ENCODE measurements at regions not wholly inside any gene's neighbourhood (a gene's known extent, or its start where the extent isn't known, plus 50 kb on each side); places are given as distances from the start of the nearest gene placed in this dataset.

- DNase-seq: no peak
Observed at GRCh38 chr3:124248471-124249028, 256.6 kb upstream of the ROPN1 start.

GRCh38 chr3:124249038-124249437, 257.1 kb upstream of the ROPN1 start:
- no peak for DNase-seq

- DNase-seq: no peak
Observed at GRCh38 chr3:124250053-124250452, 258.1 kb upstream of the ROPN1 start.

- no peak for DNase-seq
Observed at GRCh38 chr3:124256156-124256555, 264.2 kb upstream of the ROPN1 start.

DNA sequence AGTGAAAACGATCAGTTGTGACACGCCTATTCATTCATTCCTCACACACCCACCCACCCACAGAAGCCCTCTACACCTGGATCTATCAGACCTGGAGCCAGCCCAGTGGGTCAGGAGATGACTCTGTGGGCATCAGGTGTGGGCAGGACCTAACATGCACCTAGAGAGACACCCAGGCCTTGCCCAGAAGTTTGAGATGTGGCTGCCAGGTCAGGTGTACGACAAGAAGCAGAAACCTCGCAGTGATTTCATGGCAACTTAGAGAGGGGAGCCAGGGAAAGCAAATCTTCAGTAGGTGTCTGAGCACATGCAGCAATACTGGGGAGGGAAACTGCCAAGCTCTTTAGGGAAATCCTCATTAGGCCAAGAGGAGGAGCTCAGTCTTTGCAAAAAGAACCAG, 264.7 kb upstream of the ROPN1 start:
- DNase-seq: no peak

GRCh38 chr3:124257336-124257864, 265.5 kb upstream of the ROPN1 start:
- no peak for DNase-seq

- no peak for DNase-seq
Observed at GRCh38 chr3:124258057-124258500, 266.2 kb upstream of the ROPN1 start.

GRCh38 chr3:124260206-124260915, 268.4 kb upstream of the ROPN1 start:
- no peak for DNase-seq

DNA sequence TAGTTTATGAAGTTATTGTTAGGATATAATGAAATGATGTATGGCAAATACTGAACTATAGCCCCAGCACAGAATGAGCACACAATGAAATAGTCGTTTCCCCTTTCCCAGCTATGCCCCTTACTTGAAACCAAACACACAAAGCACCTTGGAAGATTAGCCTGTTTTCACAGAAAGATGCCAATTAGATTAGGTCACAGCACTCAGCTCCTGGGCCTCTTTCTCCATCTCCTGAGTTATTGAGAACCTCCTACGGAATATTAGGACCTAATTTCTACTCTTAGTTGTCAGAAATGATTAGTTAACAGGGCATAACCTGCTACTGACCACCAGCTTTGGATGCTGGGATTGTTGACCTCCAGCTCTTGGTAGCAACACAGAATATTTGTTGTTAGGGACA, 269.4 kb upstream of the ROPN1 start:
- peak; percentile 83 for DNase-seq

- DNase-seq: peak; percentile 30
Observed at GRCh38 chr3:124263168-124263567, 271.2 kb upstream of the ROPN1 start.

- no peak for DNase-seq
Observed at GRCh38 chr3:124264346-124264745, 272.4 kb upstream of the ROPN1 start.

- DNase-seq: peak; percentile 82
Observed at GRCh38 chr3:124266487-124266886, 274.6 kb upstream of the ROPN1 start.

- DNase-seq: peak; percentile 65
Observed at GRCh38 chr3:124267406-124267805, 275.5 kb upstream of the ROPN1 start.

DNA sequence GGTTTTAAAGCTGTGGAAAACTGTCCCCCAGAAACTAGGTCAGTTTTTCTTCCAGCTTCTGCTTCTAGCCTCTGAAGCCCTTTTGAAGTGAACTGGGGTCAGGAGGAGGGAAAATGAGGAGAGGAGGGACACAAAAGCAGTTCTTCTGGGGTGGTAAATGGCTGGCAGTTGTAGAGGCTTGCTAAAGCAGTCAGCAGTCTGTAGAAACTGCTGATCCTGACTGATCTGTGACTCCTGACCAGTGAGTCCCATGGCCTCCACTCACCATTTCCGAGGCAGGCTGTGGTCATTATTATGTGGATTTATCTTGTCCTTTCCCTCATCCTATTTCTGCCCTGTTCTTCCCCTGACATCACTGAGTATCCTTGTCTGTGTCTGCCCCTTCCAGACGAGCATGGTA, 276.4 kb upstream of the ROPN1 start:
- DNase-seq: peak; percentile 38

DNA sequence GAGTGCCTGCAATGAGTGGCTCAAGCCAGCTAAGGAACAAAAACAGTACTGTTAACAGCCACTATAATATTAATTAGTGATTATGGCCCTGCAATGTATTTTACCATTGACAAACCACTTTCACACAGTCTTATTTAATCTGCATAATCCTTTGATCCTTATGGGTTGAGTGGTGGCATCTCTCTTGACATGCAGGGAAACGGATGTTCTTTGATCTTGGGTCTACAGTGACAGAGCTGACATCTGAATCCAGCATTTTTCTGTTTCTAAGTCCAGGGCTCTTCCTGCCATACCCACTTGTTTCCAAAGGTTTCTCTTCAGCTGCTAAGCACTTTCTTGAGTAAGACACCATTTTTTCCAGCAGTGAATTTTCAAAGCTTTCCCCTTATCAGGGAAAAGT, 277.7 kb upstream of the ROPN1 start:
- DNase-seq: no peak

GRCh38 chr3:124272605-124273151, 280.8 kb upstream of the ROPN1 start:
- no peak for DNase-seq

DNA sequence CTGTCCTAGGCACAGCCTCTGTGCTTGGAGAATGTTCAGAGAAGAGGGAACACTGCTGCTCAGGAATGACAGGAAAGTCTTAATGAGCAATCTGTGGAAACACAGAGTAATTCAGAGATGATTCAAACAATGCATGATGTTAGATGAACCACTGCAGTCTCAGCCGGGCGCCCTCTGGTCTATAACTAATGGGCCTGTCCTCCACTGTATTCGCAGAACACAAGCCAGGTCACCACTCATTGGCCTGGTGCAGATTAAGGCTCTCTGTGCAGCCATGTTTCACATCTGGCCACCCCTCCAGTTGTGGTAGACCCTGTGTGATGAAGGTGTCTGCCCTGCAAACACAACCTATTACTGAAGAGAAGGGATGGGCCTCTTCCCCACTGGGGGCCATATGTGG, 281.7 kb upstream of the ROPN1 start:
- DNase-seq: no peak

DNA sequence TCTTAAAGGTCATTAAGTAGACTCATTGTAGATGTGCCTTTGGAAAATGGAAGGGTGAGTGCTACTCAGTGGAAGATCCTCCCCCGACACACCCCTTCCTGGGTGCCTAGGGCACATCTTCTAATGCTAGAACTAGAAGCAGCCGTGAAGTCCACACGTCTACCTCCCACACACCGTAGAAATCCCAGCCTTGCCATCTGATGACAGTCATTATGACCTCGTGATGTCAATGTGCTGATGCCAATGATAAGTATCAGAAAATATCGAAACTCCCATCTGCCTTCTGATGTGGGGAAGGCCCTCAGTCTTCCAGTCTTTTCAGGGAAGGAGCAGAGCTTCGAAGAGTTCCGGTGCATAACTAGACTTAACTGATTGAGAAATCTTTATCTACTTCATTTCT, 282.1 kb upstream of the ROPN1 start:
- no peak for DNase-seq

DNA sequence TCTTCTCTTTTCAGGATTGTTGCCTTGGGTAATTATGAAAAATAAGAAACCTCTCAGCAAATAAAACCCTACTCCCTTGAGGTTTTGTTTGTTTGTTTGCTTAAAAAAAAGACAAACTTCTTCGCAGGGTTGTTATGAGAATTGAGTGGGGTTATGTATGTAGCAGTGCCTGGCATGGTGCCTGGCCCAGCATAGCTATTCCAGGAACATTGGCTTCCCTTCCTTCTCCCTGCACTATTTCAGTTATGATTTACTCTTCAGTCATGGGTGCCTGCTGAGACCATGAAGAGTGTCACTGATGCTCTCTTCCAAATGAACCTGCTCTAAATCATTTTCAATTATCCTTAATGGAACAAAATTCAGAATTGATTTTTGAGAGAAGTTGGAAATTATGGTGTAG, 283.5 kb upstream of the ROPN1 start:
- DNase-seq: no peak

GRCh38 chr3:124276133-124276532, 284.2 kb upstream of the ROPN1 start:
- DNase-seq: no peak

DNA sequence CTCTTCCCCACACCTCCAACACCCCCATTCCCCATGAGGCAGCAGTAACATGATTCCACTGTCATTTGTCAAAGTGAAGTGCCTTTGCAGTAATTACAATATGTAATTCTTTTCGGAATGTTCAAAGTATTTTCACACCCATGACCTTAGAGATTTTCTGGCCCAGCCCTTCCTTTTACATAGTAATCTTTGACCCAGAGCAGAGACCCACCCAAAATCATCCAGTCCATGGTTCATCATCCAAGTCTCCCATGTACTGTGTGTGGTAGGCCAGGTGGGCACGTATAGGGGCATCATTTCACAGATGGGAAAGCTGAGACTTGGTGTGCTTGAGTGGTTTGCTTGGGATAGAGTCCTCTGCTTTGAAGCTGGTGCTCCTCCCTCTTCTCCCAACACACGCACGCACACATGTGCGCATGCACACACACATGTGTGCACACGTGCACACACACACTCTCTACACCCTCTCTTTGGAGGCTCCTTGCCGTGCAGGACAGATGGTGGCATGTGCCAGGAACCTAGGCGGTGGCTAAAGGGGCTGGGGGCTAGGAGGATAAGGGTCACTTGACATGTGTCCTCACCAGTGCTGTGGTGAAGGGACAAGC, 284.7 kb upstream of the ROPN1 start:
- DNase-seq: no peak

GRCh38 chr3:124277144-124277890, 285.4 kb upstream of the ROPN1 start:
- DNase-seq: no peak

Measured in eye (tissue), 1 donor.